ENCODE measurements at regions not wholly inside any gene's neighbourhood (a gene's known extent, or its start where the extent isn't known, plus 50 kb on each side); places are given as distances from the start of the nearest gene placed in this dataset.

DNA sequence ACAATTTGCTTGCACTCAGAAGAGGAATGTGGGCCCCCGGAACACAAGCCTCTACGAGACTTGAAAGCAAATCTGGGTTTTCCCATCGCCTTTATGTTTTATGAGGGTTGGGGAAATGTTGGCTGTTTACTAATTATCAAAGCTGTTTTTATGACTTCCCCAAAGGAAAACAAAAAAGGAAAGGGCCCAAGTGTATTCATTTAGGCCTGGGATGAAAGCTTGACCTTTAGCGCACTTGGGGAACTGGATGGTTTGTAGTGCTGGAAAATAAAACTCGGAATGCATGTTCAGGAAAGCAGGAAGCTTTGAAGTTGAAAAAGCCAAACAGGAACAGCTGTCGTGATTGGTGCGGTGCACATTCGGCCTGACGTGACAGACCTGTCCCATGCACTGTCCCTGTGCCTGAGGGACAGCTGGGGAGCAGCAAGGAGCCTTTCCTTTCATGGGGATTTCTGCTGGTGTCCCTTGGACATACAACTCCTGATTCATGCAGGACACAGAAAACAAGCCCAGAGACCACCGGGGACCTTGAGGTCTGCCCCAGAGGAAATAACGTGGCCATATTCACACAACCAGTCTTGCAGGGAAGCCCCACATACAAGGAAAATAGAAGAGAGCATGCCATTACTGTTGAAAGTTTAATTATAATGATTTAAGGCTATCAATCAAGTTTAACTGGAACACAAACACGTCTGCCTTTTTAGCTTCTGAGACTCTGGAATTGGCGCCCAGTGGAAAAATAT is 169.7 kb upstream of the APCDD1 start:
- TF ChIP-seq, protein P1, sequence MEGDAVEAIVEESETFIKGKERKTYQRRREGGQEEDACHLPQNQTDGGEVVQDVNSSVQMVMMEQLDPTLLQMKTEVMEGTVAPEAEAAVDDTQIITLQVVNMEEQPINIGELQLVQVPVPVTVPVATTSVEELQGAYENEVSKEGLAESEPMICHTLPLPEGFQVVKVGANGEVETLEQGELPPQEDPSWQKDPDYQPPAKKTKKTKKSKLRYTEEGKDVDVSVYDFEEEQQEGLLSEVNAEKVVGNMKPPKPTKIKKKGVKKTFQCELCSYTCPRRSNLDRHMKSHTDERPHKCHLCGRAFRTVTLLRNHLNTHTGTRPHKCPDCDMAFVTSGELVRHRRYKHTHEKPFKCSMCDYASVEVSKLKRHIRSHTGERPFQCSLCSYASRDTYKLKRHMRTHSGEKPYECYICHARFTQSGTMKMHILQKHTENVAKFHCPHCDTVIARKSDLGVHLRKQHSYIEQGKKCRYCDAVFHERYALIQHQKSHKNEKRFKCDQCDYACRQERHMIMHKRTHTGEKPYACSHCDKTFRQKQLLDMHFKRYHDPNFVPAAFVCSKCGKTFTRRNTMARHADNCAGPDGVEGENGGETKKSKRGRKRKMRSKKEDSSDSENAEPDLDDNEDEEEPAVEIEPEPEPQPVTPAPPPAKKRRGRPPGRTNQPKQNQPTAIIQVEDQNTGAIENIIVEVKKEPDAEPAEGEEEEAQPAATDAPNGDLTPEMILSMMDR (IDR thresholded peaks at IDR 0.05) = no peak
- no peak for TF ChIP-seq POLR2A (IDR thresholded peaks at IDR 0.05)
